Endometrium (tissue), 2 donors: ENCODE measurements at regions not wholly inside any gene's neighbourhood (a gene's known extent, or its start where the extent isn't known, plus 50 kb on each side); places are given as distances from the start of the nearest gene placed in this dataset.
"Not testable (repeated sequence)": the region's sequence is repeated elsewhere in the genome, so short reads cannot be mapped to it uniquely, and the experiment has no call there.

Experiments
- FAIRE-seq: peaks from 2 replicates; lab custom pipeline; 2012; peaks lifted over from hg19 to GRCh38; lab: Jason Lieb, UNC
- donor health status: control.
- donor health status: control.

DNA sequence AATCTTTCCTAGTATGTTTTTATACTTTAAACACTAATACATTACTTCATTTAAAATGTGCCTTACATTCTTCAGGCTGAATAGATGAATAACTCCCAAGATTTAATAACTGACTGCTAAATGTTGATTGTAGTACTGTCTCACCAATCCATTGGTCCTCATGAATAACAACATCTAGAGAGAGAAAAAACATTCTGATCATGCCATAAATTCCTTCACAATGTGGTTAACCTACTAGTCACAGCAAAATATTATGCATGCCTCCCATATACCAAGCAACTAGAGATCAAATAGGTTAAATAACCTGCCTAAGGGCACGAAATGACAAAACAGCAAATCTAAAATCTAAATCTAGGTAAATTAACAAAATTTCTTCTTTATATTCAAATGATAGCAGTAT lies 66.2 kb downstream of the SYT15 start:
- not testable (repeated sequence) for FAIRE-seq

GRCh38 chr10:46646132-46646531 lies 67.2 kb downstream of the SYT15 start:
- FAIRE-seq = not testable (repeated sequence)

DNA sequence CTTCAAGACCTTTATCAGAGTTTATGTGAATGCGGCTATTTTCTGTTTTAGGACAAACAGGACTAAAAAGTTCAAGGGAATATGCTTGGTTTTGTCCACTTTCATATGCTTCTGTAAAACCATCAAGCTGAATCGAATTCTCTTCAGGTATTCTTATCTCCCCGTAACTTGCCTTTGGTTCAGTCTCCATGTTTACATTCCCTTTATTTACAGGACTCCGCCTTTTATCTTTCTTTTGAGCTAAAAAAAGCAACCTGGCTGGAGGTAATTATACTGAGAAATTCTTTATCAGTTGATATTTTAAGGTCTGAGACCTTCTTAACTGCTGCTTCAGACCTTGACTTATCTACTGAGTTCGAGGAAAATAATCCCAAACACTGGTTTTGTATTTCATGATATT lies 72.0 kb downstream of the SYT15 start:
- FAIRE-seq = not testable (repeated sequence)

- not testable (repeated sequence) for FAIRE-seq
These were observed 78.5 kb downstream of the SYT15 start for GRCh38 chr10:46657437-46657836.

GRCh38 chr10:46660027-46660834 lies 81.3 kb downstream of the SYT15 start:
- FAIRE-seq = not testable (repeated sequence)

- FAIRE-seq = not testable (repeated sequence)
These were observed 81.9 kb downstream of the SYT15 start for GRCh38 chr10:46660835-46661164.

GRCh38 chr10:46665536-46665935 lies 86.6 kb downstream of the SYT15 start:
- FAIRE-seq = not testable (repeated sequence)

DNA sequence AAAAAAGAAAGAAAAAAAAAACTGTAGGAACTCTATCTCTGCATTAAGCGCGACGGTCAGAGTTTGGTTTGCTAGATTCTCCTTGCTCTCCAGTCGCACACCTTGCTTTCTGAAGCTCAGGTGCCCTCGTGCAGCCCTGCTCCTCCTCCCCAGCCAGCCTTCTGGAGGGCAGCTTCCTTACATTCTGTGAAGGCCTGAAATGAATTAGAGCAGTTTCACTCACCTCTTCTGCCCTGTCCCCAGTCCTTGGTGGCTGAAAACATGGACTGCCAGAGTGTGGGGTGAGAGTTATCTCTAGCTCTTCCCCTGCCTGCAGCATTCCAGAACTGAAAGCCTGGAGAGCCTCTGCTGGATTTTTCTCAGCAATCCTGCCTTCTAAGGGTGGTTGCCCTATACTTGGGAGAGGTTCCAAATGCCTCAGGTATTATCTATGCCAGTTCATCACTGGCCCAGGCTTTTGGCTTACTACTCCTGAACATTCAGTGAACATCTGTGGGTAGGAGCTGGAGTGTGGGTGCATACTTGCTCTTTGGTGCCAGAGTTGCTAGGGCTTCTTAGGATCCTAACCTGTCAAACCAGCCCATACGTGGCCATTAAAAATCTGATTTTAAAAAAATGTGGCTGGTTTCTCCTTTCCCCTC lies 89.5 kb downstream of the SYT15 start:
- FAIRE-seq = not testable (repeated sequence)

DNA sequence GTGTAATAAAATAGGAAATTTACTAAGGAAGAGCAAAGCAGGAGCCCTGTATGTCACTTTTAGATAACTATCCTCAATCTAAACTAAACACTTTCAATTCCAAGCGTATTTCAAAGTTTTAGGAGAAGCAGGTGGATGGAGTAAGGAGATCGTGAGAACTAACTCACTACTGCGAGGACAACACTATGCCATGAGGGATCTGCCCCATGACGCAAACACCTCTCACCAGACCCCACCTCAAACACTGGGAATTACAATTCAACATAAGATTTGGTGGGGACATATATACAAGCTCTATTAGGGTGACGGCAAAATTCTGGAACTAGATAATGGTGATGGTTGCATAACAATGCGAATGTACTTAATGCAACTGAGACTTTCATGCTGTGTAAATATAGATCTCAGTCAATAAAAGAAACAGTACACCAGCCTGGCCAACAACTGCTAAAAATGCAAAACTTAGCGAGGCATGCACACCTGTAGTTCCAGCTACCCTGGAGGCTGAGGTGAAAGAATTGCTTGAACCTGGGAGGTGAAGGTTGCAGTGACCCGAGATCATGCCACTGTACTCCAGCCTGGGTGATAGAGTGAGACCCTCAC lies 99.0 kb downstream of the SYT15 start:
- FAIRE-seq = not testable (repeated sequence)

DNA sequence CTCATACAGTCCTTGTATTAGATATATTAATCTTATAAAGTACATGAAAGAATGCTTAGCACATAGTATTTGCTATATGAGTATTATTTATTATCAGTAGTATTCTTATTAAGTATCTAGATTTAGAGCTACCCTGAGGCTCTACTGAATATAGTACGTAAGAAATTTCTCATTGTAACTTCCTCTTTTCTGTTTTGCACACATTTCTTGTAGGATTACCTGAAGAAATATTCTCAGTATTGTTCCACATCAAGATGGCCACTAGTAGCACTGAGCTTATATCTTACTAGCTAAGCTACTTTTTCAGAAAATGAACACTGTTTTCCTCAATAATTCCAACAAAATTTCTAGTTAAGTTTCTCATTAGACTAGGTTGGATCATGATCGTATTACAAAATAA lies 112.5 kb downstream of the SYT15 start:
- FAIRE-seq = not testable (repeated sequence)

GRCh38 chr10:46693218-46693617 lies 114.3 kb downstream of the SYT15 start:
- FAIRE-seq = peak; percentile 95

- FAIRE-seq = not testable (repeated sequence)
These were observed 138.3 kb downstream of the SYT15 start for GRCh38 chr10:46717264-46717663.

- FAIRE-seq = not testable (repeated sequence)
These were observed 139.1 kb downstream of the SYT15 start for GRCh38 chr10:46718014-46718413.

DNA sequence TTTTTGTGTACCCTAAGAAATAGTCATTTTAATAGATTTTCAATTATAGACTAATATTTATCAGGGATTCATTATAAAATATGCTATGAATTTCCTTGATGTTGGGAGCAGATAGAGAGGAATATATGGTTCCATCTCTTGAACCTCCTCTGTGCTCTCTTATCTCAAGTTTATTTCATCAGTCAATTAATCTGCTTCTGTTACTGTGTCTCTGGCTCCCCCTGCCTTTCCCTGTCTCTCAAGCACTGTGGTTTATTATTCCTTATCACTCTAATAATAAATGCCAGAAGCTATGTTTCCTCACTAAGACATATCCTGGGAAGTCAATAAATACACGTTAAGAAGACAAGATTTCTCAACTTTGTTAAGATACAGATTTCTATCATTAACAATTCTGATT lies 141.5 kb downstream of the SYT15 start:
- FAIRE-seq = not testable (repeated sequence)

DNA sequence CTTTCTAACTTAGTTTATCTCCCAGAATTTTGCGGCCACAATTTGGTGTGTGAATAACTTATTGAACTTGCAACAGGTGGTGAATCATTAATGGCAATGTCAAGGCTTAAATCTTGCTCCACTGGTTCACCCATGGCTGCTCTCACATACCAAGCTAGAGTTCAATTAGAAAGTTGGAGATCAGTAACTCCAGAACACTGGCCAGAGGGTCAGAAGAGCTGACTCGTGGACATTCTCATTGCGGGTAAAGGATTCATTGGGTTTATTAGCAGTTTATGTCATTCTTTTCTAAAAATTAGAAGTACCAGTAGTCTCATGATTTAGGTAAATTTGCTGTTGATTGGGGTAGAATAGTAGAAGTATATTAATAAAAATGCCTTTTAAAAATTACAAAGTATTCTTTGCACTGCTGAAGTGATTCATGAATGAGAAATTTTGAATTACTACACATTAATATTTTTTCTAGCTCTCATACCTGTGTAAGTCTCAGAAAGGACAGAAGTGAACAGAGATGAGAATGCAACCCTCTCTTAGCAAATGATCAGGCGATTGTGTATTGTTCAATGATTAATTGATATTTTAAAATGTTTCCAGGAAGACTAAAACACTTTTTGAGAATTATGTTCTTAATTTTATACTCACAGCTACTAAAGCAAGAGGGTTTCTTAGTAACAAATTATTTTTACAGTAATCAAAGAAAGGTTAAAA lies 142.0 kb downstream of the SYT15 start:
- FAIRE-seq = not testable (repeated sequence)

DNA sequence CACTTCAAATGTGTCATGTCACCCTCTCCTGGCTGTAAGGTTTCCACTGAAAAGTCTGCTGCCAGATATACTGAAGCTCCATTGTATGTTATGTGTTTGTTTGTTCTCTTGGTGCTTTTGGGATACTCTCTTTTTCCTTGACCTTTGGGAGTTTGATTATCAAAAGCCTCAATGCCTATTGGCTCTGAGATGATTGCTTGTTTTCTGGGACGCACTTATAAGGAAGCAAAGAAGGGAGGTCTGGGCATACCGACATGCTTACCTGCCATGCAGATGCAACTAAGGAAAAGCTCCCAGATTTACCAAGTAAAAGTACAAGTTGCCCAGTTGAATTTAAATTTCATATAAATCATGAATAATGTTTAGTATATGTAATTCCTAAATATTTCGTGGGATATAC lies 145.3 kb downstream of the SYT15 start:
- not testable (repeated sequence) for FAIRE-seq

DNA sequence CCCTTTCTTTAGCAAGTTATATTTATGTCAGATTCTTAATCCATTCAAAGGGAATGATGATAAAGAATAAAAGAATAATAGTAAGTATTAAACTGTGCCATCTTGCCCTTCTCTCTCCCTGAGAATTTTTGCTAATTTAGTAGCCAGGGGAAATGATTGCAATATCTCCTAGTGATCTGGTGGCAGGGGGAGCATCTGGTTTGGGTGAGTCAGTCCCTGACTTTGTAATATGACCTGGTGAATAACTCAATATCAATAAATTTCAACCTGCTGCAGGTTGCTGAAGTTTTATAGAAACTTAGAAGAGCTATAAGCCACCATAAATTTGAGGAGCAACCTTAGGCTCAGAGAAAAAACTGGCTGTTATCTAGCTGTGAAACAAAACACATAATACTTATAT lies 149.4 kb downstream of the SYT15 start:
- not testable (repeated sequence) for FAIRE-seq

GRCh38 chr10:46730729-46731128 lies 151.8 kb downstream of the SYT15 start:
- FAIRE-seq = not testable (repeated sequence)

- not testable (repeated sequence) for FAIRE-seq
These were observed 154.8 kb downstream of the SYT15 start for GRCh38 chr10:46733635-46734261.

DNA sequence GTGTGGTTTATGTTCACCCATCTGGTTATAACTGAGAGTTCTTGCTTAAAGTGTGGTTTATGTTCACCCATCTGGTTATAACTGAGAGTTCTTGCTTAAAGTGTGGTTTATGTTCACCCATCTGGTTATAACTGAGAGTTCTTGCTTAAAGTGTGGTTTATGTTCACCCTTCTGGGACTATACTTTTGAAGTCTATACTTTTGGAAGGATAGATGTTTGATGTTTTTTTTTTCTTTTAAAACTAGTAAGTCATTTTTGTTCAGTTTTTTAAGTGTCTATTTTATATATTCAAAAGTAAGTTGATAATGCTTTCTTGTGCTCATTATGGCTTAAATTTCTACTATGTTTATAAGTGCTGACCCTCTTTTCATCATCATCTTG lies 155.3 kb downstream of the SYT15 start:
- not testable (repeated sequence) for FAIRE-seq

DNA sequence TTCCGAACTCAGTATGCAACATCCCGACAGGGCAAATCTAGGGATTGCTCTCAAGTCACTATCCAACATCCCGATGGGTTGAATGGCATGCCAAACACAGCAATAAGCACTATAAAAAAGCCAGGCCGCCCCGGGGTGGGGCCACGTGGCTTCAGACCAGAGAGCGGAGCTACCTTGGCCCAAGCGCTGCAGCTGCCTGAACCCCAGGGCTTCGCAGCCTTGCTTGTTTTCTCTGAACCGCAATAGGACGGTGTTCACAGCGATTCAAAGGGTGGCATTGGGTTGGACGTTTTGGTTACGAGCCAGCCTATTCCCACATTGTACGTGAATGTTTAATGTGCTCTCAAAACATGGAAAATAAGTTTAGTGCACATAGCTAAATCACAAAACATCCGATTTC lies 161.0 kb downstream of the SYT15 start:
- FAIRE-seq = not testable (repeated sequence)

GRCh38 chr10:46740368-46740767 lies 161.4 kb downstream of the SYT15 start:
- not testable (repeated sequence) for FAIRE-seq
